ENCODE measurements at regions not wholly inside any gene's neighbourhood (a gene's known extent, or its start where the extent isn't known, plus 50 kb on each side); places are given as distances from the start of the nearest gene placed in this dataset.

- no peaks in the 10 kb centered on the region for H3F3A ChIP-seq (ENCODE audit: control insufficient read depth, insufficient read depth)
- no peaks in the 10 kb centered on the region for H3K9me2 ChIP-seq (replicated peaks; ENCODE audit: control insufficient read depth, low read length)
- H3K36me3 ChIP-seq (ENCODE audit: control insufficient read depth, low read length) = no peaks in the 10 kb centered on the region
- peaks cover 64% of the 10 kb centered on the region for H3K4me1 ChIP-seq (ENCODE audit: control insufficient read depth, low read length)
- no peaks in the 10 kb centered on the region for H3K27me3 ChIP-seq (ENCODE audit: control insufficient read depth, low read length)
- peaks cover 2% of the 10 kb centered on the region for H3K9me3 ChIP-seq (ENCODE audit: control insufficient read depth, insufficient read depth, low read length)
- no peaks in the 10 kb centered on the region for H3K79me2 ChIP-seq (ENCODE audit: control insufficient read depth, low read length)
- H3K4me3 ChIP-seq (ENCODE audit: low read length) = no peak overlapping the region
- H3K4me2 ChIP-seq (ENCODE audit: low read length) = peak overlapping the region; percentile 60
- no peak overlapping the region; the same call in 1 of the 2 replicates for H3K27ac ChIP-seq (ENCODE audit: low read depth, low read length)
- TF ChIP-seq CTCF (IDR thresholded peaks at IDR 0.05; ENCODE audit: low read depth, low read length, poor library complexity, severe bottlenecking) = no peak
- no peak for TF ChIP-seq EZH2phosphoT487 (IDR thresholded peaks at IDR 0.05; ENCODE audit: borderline replicate concordance, low read length)
- no peaks in the 10 kb centered on the region for H4K20me1 ChIP-seq (ENCODE audit: control insufficient read depth, insufficient read depth, low read depth, low read length)
These were observed 239.3 kb downstream of the TLE3 start for GRCh38 chr15:69858456-69858855.

DNA sequence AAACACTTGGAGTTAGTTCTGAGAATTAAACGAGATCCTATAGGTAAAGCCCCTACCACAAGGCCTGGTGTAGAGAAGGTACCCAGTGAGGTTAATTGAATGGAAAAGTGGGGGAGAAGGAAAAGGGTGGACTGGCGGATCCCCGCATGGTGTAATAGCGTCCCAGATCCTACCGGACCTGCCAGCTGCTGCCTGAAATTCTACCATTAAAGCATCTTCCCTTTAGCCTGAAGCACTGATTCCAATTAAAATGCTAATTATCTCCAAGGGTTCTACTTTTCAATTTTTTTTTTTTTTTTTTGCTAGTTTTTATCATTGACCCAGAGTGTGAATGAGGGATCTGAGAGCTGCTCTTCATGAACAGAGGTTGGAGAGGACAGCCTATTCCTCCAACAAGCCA, 237.9 kb downstream of the TLE3 start:
- H3K36me3 ChIP-seq (ENCODE audit: control insufficient read depth, low read length) = no peaks in the 10 kb centered on the region
- H3K79me2 ChIP-seq (ENCODE audit: control insufficient read depth, low read length) = no peaks in the 10 kb centered on the region
- H4K20me1 ChIP-seq (ENCODE audit: control insufficient read depth, insufficient read depth, low read depth, low read length) = no peaks in the 10 kb centered on the region
- no peak overlapping the region for H3K4me3 ChIP-seq (ENCODE audit: low read length)
- no peaks in the 10 kb centered on the region for H3K9me2 ChIP-seq (replicated peaks; ENCODE audit: control insufficient read depth, low read length)
- H3F3A ChIP-seq (ENCODE audit: control insufficient read depth, insufficient read depth) = no peaks in the 10 kb centered on the region
- H3K27me3 ChIP-seq (ENCODE audit: control insufficient read depth, low read length) = no peaks in the 10 kb centered on the region
- H3K4me2 ChIP-seq (ENCODE audit: low read length) = no peak overlapping the region
- TF ChIP-seq CTCF (IDR thresholded peaks at IDR 0.05; ENCODE audit: low read depth, low read length, poor library complexity, severe bottlenecking) = no peak
- TF ChIP-seq EZH2phosphoT487 (IDR thresholded peaks at IDR 0.05; ENCODE audit: borderline replicate concordance, low read length) = no peak
- H3K4me1 ChIP-seq (ENCODE audit: control insufficient read depth, low read length) = peaks cover 75% of the 10 kb centered on the region
- H3K9me3 ChIP-seq (ENCODE audit: control insufficient read depth, insufficient read depth, low read length) = 0 out of 2 replicates have a peak, but pooled peaks cover 3% of the 10 kb centered on the region
- H3K27ac ChIP-seq (ENCODE audit: low read depth, low read length) = no peak overlapping the region

GRCh38 chr15:69860321-69860720, 237.4 kb downstream of the TLE3 start:
- Histone ChIP-seq H4K20me1 (ENCODE audit: control insufficient read depth, insufficient read depth, low read depth, low read length) (no peaks in the 10 kb centered on the region), H3K4me3 (ENCODE audit: low read length) (no peak overlapping the region), H3K79me2 (ENCODE audit: control insufficient read depth, low read length) (no peaks in the 10 kb centered on the region), H3K4me2 (ENCODE audit: low read length) (no peak overlapping the region), H3K9me2 (replicated peaks; ENCODE audit: control insufficient read depth, low read length) (no peaks in the 10 kb centered on the region), H3K27me3 (ENCODE audit: control insufficient read depth, low read length) (no peaks in the 10 kb centered on the region), H3K36me3 (ENCODE audit: control insufficient read depth, low read length) (no peaks in the 10 kb centered on the region), H3F3A (ENCODE audit: control insufficient read depth, insufficient read depth) (no peaks in the 10 kb centered on the region), H3K4me1 (ENCODE audit: control insufficient read depth, low read length) (peaks cover 79% of the 10 kb centered on the region), H3K27ac (ENCODE audit: low read depth, low read length) (no peak overlapping the region), H3K9me3 (ENCODE audit: control insufficient read depth, insufficient read depth, low read length) (0 out of 2 replicates have a peak, but pooled peaks cover 3% of the 10 kb centered on the region)
- TF ChIP-seq CTCF (IDR thresholded peaks at IDR 0.05; ENCODE audit: low read depth, low read length, poor library complexity, severe bottlenecking) (no peak), EZH2phosphoT487 (IDR thresholded peaks at IDR 0.05; ENCODE audit: borderline replicate concordance, low read length) (no peak)

All from DOHH2 (cell line).